PC-9 (cell line): ENCODE measurements at regions not wholly inside any gene's neighbourhood (a gene's known extent, or its start where the extent isn't known, plus 50 kb on each side); places are given as distances from the start of the nearest gene placed in this dataset.

Source experiments
- BruUV-seq: library from RNA; stranded (reverse); fragments of 400-500 nt; replicated peaks from 2 replicates; lab custom pipeline; 2021; lab: Mats Ljungman, UMichigan
- CTCF ChIA-PET: fragments of 300-600 bp; sonication (Branson Sonifier 250); formaldehyde crosslinking; loops from one replicate; lab custom pipeline; 2022; ENCODE audit warnings: antibody characterized with exemption; lab: Charles Lee
- POLR2A ChIA-PET: fragments of 300-600 bp; sonication (Branson Sonifier 250); formaldehyde crosslinking; loops from one replicate; lab custom pipeline; 2022; ENCODE audit warnings: antibody characterized with exemption; ENCODE audit not compliant: unreplicated experiment; lab: Charles Lee
- DNase-seq, 2 experiments: peaks; one replicate each; pipeline versions ENCODE4 v3.0.0 to v3.0.0-alpha.2; 2015 to 2022; ENCODE audit warnings: mixed read lengths in 1 of 2
- H2AFZ ChIP-seq: fragments of 200-600 bp; sonication (generic); 2 replicates; pipeline ENCODE4 v1.8.1; 2017; ENCODE audit warnings: antibody characterized with exemption
- H3F3A ChIP-seq: fragments of 200-600 bp; sonication (generic); 2 replicates; pipeline ENCODE4 v1.8.1; 2017; ENCODE audit warnings: antibody characterized with exemption, mild to moderate bottlenecking, low read depth; ENCODE audit not compliant: insufficient read depth
- H3K27ac ChIP-seq: fragments of 200-600 bp; sonication (generic); 2 replicates; pipeline ENCODE4 v1.6.1; 2016; ENCODE audit warnings: mixed run types
- H3K27me3 ChIP-seq: fragments of 200-600 bp; sonication (generic); 2 replicates; pipeline ENCODE4 v1.6.1; 2016; ENCODE audit warnings: low read depth, mixed run types; ENCODE audit not compliant: insufficient read depth
- H3K36me3 ChIP-seq: fragments of 200-600 bp; sonication (generic); 2 replicates; pipeline ENCODE4 v1.6.1; 2016; ENCODE audit warnings: low read depth, mixed run types
- H3K4me1 ChIP-seq: fragments of 200-600 bp; sonication (generic); replicated peaks from 2 replicates; pipeline ENCODE4 v1.6.1; 2016; ENCODE audit warnings: mixed run types; ENCODE audit not compliant: insufficient read depth
- H3K4me2 ChIP-seq: fragments of 200-600 bp; sonication (generic); 2 replicates; pipeline ENCODE4 v1.6.1; 2017; ENCODE audit warnings: mixed run types
- H3K4me3 ChIP-seq: fragments of 200-600 bp; sonication (generic); 2 replicates; pipeline ENCODE4 v1.6.1; 2016; ENCODE audit warnings: mixed run types
- H3K79me2 ChIP-seq: fragments of 200-600 bp; sonication (generic); 2 replicates; pipeline ENCODE4 v1.6.1; 2017; ENCODE audit warnings: low read depth, mixed run types
- H3K9me2 ChIP-seq: fragments of 200-600 bp; sonication (generic); 2 replicates; pipeline ENCODE4 v1.8.1; 2017; ENCODE audit warnings: mild to moderate bottlenecking; ENCODE audit not compliant: insufficient read depth
- H3K9me3 ChIP-seq: fragments of 200-600 bp; sonication (generic); 2 replicates; pipeline ENCODE4 v1.8.1; 2016; ENCODE audit warnings: low read depth; ENCODE audit not compliant: insufficient read depth
- H4K20me1 ChIP-seq: fragments of 200-600 bp; sonication (generic); 2 replicates; pipeline ENCODE4 v1.8.1; 2017; ENCODE audit not compliant: insufficient read depth
- CTCF ChIP-seq: fragments of 200-600 bp; sonication (generic); conservative IDR thresholded peaks from 2 replicates; pipeline ENCODE4 v1.6.1; 2017; ENCODE audit warnings: mixed run types, antibody characterized with exemption, mild to moderate bottlenecking, moderate library complexity
- EZH2 ChIP-seq: fragments of 200-600 bp; sonication (generic); IDR thresholded peaks from 2 replicates; pipeline ENCODE4 v1.8.0; 2017; ENCODE audit warnings: antibody characterized with exemption, low read depth
- intact Hi-C: fragments of 100-400 bp; cut with micrococcal nuclease; formaldehyde crosslinking; loops from one replicate; pipeline ENCODE4 v1.10.0; 2022; ENCODE audit not compliant: unreplicated experiment

- peaks cover 61% of the 10 kb centered on the region for H3K4me1 ChIP-seq
- H3K27ac ChIP-seq = peak overlapping the region; percentile 90
- no peak overlapping the region for H3K4me3 ChIP-seq
- H3K36me3 ChIP-seq = peaks cover 20% of the 10 kb centered on the region; the same call in 1 of the 2 replicates
- ChIA-PET POLR2A (no interaction called here), CTCF (no interaction called here)
- H4K20me1 ChIP-seq = no peaks in the 10 kb centered on the region
- BruUV-seq = no TSS peak
- no peak overlapping the region for H3K4me2 ChIP-seq
- no peaks in the 10 kb centered on the region for H3K79me2 ChIP-seq
- TF ChIP-seq EZH2 = no peak
- TF ChIP-seq CTCF = no peak
- H3K9me2 ChIP-seq = no peaks in the 10 kb centered on the region
- DNase-seq = no peak
- H3F3A ChIP-seq = peaks cover 29% of the 10 kb centered on the region
- intact Hi-C loops = no loop called here
- no peaks in the 10 kb centered on the region for H3K27me3 ChIP-seq
- H3K9me3 ChIP-seq = peaks cover 21% of the 10 kb centered on the region
- no peak overlapping the region for H2AFZ ChIP-seq
Measured at GRCh38 chr6:47162231-47162630, 120.1 kb upstream of the ADGRF1 start.

DNA sequence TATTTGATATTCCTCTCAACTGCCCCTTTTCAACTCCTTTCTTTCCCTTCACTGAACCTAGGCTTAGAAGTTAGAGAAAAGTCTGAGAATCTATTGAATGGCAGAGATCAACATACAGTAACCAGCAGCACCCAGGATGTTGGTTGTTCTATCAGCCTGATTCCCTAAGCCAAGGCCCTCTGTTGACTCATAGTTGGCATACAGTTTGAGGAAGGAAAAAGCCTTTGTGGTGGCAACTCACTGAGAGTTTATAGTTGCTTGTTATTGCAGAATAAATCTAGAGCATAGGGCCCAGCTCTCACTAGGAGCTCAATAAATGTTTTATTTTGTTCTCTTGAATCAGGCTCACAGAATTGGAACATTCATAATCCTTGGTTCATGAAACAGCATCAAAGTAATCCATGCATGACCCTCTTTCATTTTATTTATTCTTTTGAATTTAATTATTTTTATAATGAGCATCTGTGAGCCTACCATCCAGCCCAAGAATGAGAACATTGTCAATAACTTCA lies 119.1 kb upstream of the ADGRF1 start:
- DNase-seq = peak; percentile 38 to 93
- H2AFZ ChIP-seq = no peak overlapping the region
- H3F3A ChIP-seq = peaks cover 22% of the 10 kb centered on the region
- peaks cover 20% of the 10 kb centered on the region; the same call in 1 of the 2 replicates for H3K36me3 ChIP-seq
- H4K20me1 ChIP-seq = no peaks in the 10 kb centered on the region
- no peaks in the 10 kb centered on the region for H3K79me2 ChIP-seq
- H3K4me3 ChIP-seq = no peak overlapping the region
- H3K27me3 ChIP-seq = no peaks in the 10 kb centered on the region
- H3K4me1 ChIP-seq = peaks cover 54% of the 10 kb centered on the region
- ChIA-PET CTCF (no interaction called here), POLR2A (interaction anchor here (0.6 to 0.7 kb wide), 2 partner anchors 12 to 60 kb away, joined by 3 read pairs; no protein-coding TSS in a partner anchor)
- intact Hi-C loops = no loop called here
- H3K9me3 ChIP-seq = peaks cover 21% of the 10 kb centered on the region
- H3K9me2 ChIP-seq = no peaks in the 10 kb centered on the region
- TF ChIP-seq CTCF (no peak), EZH2 (no peak)
- peak overlapping the region; percentile 90 for H3K27ac ChIP-seq
- no TSS peak for BruUV-seq
- H3K4me2 ChIP-seq = peak overlapping the region; percentile 44

GRCh38 chr6:47160702-47161101 lies 118.6 kb upstream of the ADGRF1 start:
- peak overlapping the region; percentile 44 for H3K4me2 ChIP-seq
- H3F3A ChIP-seq = peaks cover 22% of the 10 kb centered on the region
- CTCF ChIA-PET = no interaction called here
- intact Hi-C loops = no loop called here
- no peak overlapping the region for H3K4me3 ChIP-seq
- TF ChIP-seq EZH2 = no peak
- TF ChIP-seq CTCF = no peak
- peaks cover 49% of the 10 kb centered on the region for H3K4me1 ChIP-seq
- H4K20me1 ChIP-seq = no peaks in the 10 kb centered on the region
- DNase-seq = no peak
- peaks cover 21% of the 10 kb centered on the region for H3K9me3 ChIP-seq
- no peaks in the 10 kb centered on the region for H3K9me2 ChIP-seq
- no peaks in the 10 kb centered on the region for H3K27me3 ChIP-seq
- peaks cover 20% of the 10 kb centered on the region; the same call in 1 of the 2 replicates for H3K36me3 ChIP-seq
- POLR2A ChIA-PET = interaction anchor here (0.6 to 0.7 kb wide), 3 partner anchors 11 to 67 kb away, joined by 3 to 10 read pairs (median 3); no protein-coding TSS in a partner anchor
- BruUV-seq = no TSS peak
- H3K79me2 ChIP-seq = no peaks in the 10 kb centered on the region
- no peak overlapping the region for H2AFZ ChIP-seq
- peak overlapping the region; percentile 90 for H3K27ac ChIP-seq
